ENCODE measurements at regions not wholly inside any gene's neighbourhood (a gene's known extent, or its start where the extent isn't known, plus 50 kb on each side); places are given as distances from the start of the nearest gene placed in this dataset.

- no peak overlapping the region for H3K4me3 ChIP-seq (ENCODE audit: low read depth, low read length)
- H3K27me3 ChIP-seq (ENCODE audit: control insufficient read depth, insufficient read depth, low read length): no peaks in the 10 kb centered on the region
- H3K27ac ChIP-seq: no peak overlapping the region
- no peak for TF ChIP-seq CTCF (IDR thresholded peaks at IDR 0.05)
- no peak overlapping the region for H2AFZ ChIP-seq
- no peaks in the 10 kb centered on the region for H3K79me2 ChIP-seq
- no peaks in the 10 kb centered on the region for H3K4me1 ChIP-seq
- H3K9ac ChIP-seq: no peak overlapping the region
- H3K4me2 ChIP-seq (ENCODE audit: low read length): no peak overlapping the region
- H3K36me3 ChIP-seq (ENCODE audit: control insufficient read depth, insufficient read depth, low read length): no peaks in the 10 kb centered on the region
- H3K9me3 ChIP-seq (ENCODE audit: control insufficient read depth, low read length): no peaks in the 10 kb centered on the region
Measured at GRCh38 chr12:131448254-131448795, 262.6 kb upstream of the SFSWAP start.

GRCh38 chr12:131449027-131449426 is 261.9 kb upstream of the SFSWAP start:
- TF ChIP-seq CTCF (IDR thresholded peaks at IDR 0.05): no peak
- H3K79me2 ChIP-seq: no peaks in the 10 kb centered on the region
- no peak overlapping the region for H3K9ac ChIP-seq
- no peak overlapping the region for H3K27ac ChIP-seq
- no peaks in the 10 kb centered on the region for H3K9me3 ChIP-seq (ENCODE audit: control insufficient read depth, low read length)
- H3K36me3 ChIP-seq (ENCODE audit: control insufficient read depth, insufficient read depth, low read length): no peaks in the 10 kb centered on the region
- no peak overlapping the region for H3K4me2 ChIP-seq (ENCODE audit: low read length)
- H3K27me3 ChIP-seq (ENCODE audit: control insufficient read depth, insufficient read depth, low read length): no peaks in the 10 kb centered on the region
- no peaks in the 10 kb centered on the region for H3K4me1 ChIP-seq
- no peak overlapping the region for H2AFZ ChIP-seq
- H3K4me3 ChIP-seq (ENCODE audit: low read depth, low read length): no peak overlapping the region

GRCh38 chr12:131452444-131452860 is 258.4 kb upstream of the SFSWAP start:
- H3K79me2 ChIP-seq: no peaks in the 10 kb centered on the region
- no peaks in the 10 kb centered on the region for H3K4me1 ChIP-seq

GRCh38 chr12:131454418-131455217 is 256.3 kb upstream of the SFSWAP start:
- Histone ChIP-seq H3K27ac (no peak overlapping the region), H3K79me2 (no peaks in the 10 kb centered on the region), H3K9me3 (ENCODE audit: control insufficient read depth, low read length) (no peaks in the 10 kb centered on the region), H3K4me2 (ENCODE audit: low read length) (no peak overlapping the region), H2AFZ (no peak overlapping the region), H3K4me3 (ENCODE audit: low read depth, low read length) (no peak overlapping the region), H3K27me3 (ENCODE audit: control insufficient read depth, insufficient read depth, low read length) (no peaks in the 10 kb centered on the region), H3K36me3 (ENCODE audit: control insufficient read depth, insufficient read depth, low read length) (no peaks in the 10 kb centered on the region), H3K4me1 (no peaks in the 10 kb centered on the region), H3K9ac (no peak overlapping the region)
- peak; percentile 18 for TF ChIP-seq CTCF (IDR thresholded peaks at IDR 0.05)

More at GRCh38 chr12:131452444-131452860, 258.4 kb upstream of the SFSWAP start:
- H2AFZ ChIP-seq: no peak overlapping the region
- no peaks in the 10 kb centered on the region for H3K9me3 ChIP-seq (ENCODE audit: control insufficient read depth, low read length)
- H3K4me2 ChIP-seq (ENCODE audit: low read length): no peak overlapping the region
- H3K27me3 ChIP-seq (ENCODE audit: control insufficient read depth, insufficient read depth, low read length): no peaks in the 10 kb centered on the region
- H3K4me3 ChIP-seq (ENCODE audit: low read depth, low read length): no peak overlapping the region
- no peak for TF ChIP-seq CTCF (IDR thresholded peaks at IDR 0.05)
- no peaks in the 10 kb centered on the region for H3K36me3 ChIP-seq (ENCODE audit: control insufficient read depth, insufficient read depth, low read length)
- H3K27ac ChIP-seq: no peak overlapping the region
- no peak overlapping the region for H3K9ac ChIP-seq

GRCh38 chr12:131455218-131455506 is 255.7 kb upstream of the SFSWAP start:
- Histone ChIP-seq H3K4me3 (ENCODE audit: low read depth, low read length) (no peak overlapping the region), H3K4me1 (no peaks in the 10 kb centered on the region), H3K79me2 (no peaks in the 10 kb centered on the region), H3K27me3 (ENCODE audit: control insufficient read depth, insufficient read depth, low read length) (no peaks in the 10 kb centered on the region), H3K36me3 (ENCODE audit: control insufficient read depth, insufficient read depth, low read length) (no peaks in the 10 kb centered on the region), H3K27ac (no peak overlapping the region), H3K9ac (no peak overlapping the region), H3K9me3 (ENCODE audit: control insufficient read depth, low read length) (no peaks in the 10 kb centered on the region), H2AFZ (no peak overlapping the region), H3K4me2 (ENCODE audit: low read length) (no peak overlapping the region)
- no peak for TF ChIP-seq CTCF (IDR thresholded peaks at IDR 0.05)

All from parathyroid adenoma (tissue), 2 donors.